ENCODE measurements at regions not wholly inside any gene's neighbourhood (a gene's known extent, or its start where the extent isn't known, plus 50 kb on each side); places are given as distances from the start of the nearest gene placed in this dataset.
"Not testable (repeated sequence)": the region's sequence is repeated elsewhere in the genome, so short reads cannot be mapped to it uniquely, and the experiment has no call there.

- H3K9me3 Mint-ChIP-seq = peaks cover 0 to 9% (median 3%) of the 10 kb centered on the region in 8 donors
- no peak for DNase-seq
- H3K27me3 ChIP-seq (ENCODE audit: insufficient read depth, low read length) = no peaks in the 10 kb centered on the region
- H3K36me3 Mint-ChIP-seq = no peaks in the 10 kb centered on the region
- peaks cover 0 to 4% of the 10 kb centered on the region in 2 donors for H3K9me3 ChIP-seq (ENCODE audit: control insufficient read depth in 1 of 2, low read length in 2 of 2)
- no peak overlapping the region for H3K27ac ChIP-seq (ENCODE audit: low read depth, low read length)
- no peak overlapping the region for H3K4me3 Mint-ChIP-seq
- H3K4me1 ChIP-seq (ENCODE audit: insufficient read depth, low read length) = no peaks in the 10 kb centered on the region
- intact Hi-C loops (cut with micrococcal nuclease) = no loop called here
- ChIA-PET POLR2A (ENCODE audit: partially characterized antibody) (no interaction called here), CTCF (ENCODE audit: partially characterized antibody) (no interaction called here)
- H3K27ac Mint-ChIP-seq = no peak overlapping the region
- H3K4me3 ChIP-seq (ENCODE audit: low read length in 2 of 2) = no peak overlapping the region
- no peaks in the 10 kb centered on the region for H3K4me1 Mint-ChIP-seq
- peaks cover 0 to 2% of the 10 kb centered on the region in 2 donors for H3K27me3 Mint-ChIP-seq
- H3K36me3 ChIP-seq (ENCODE audit: insufficient read depth, low read length) = no peaks in the 10 kb centered on the region
These were observed 487.3 kb upstream of the NETO1 start for GRCh38 chr18:73355121-73355520.

- no peak for DNase-seq
- H3K4me1 ChIP-seq (ENCODE audit: insufficient read depth, low read length) = no peaks in the 10 kb centered on the region
- Mint-ChIP-seq H3K27ac (no peak overlapping the region), H3K4me1 (no peaks in the 10 kb centered on the region), H3K27me3 (no peaks in the 10 kb centered on the region), H3K9me3 (peaks cover 0 to 9% (median 3%) of the 10 kb centered on the region in 8 donors), H3K4me3 (no peak overlapping the region), H3K36me3 (no peaks in the 10 kb centered on the region)
- H3K36me3 ChIP-seq (ENCODE audit: insufficient read depth, low read length) = no peaks in the 10 kb centered on the region
- H3K4me3 ChIP-seq (ENCODE audit: low read length in 2 of 2) = no peak overlapping the region
- H3K27ac ChIP-seq (ENCODE audit: low read depth, low read length) = no peak overlapping the region
- ChIA-PET CTCF (ENCODE audit: partially characterized antibody) (no interaction called here), POLR2A (ENCODE audit: partially characterized antibody) (no interaction called here)
- no peaks in the 10 kb centered on the region for H3K27me3 ChIP-seq (ENCODE audit: insufficient read depth, low read length)
- intact Hi-C loops (cut with micrococcal nuclease) = no loop called here
- H3K9me3 ChIP-seq (ENCODE audit: control insufficient read depth in 1 of 2, low read length in 2 of 2) = peaks cover 0 to 2% of the 10 kb centered on the region in 2 donors
These were observed 484.8 kb upstream of the NETO1 start for GRCh38 chr18:73352546-73352945.

GRCh38 chr18:73340135-73340977, 472.6 kb upstream of the NETO1 start:
- ChIA-PET POLR2A (ENCODE audit: partially characterized antibody) (no interaction called here), CTCF (ENCODE audit: partially characterized antibody) (no interaction called here)
- Mint-ChIP-seq H3K27me3 (no peaks in the 10 kb centered on the region), H3K4me1 (no peaks in the 10 kb centered on the region), H3K9me3 (peaks cover 0 to 15% (median 7%) of the 10 kb centered on the region in 8 donors), H3K36me3 (peaks cover 0 to 1% of the 10 kb centered on the region in 2 donors), H3K27ac (no peak overlapping the region), H3K4me3 (no peak overlapping the region)
- Histone ChIP-seq H3K27me3 (ENCODE audit: insufficient read depth, low read length) (no peaks in the 10 kb centered on the region), H3K36me3 (ENCODE audit: insufficient read depth, low read length) (no peaks in the 10 kb centered on the region), H3K9me3 (ENCODE audit: control insufficient read depth in 1 of 2, low read length in 2 of 2) (no peaks in the 10 kb centered on the region), H3K27ac (ENCODE audit: low read depth, low read length) (no peak overlapping the region), H3K4me3 (ENCODE audit: low read length in 2 of 2) (no peak overlapping the region), H3K4me1 (ENCODE audit: insufficient read depth, low read length) (no peaks in the 10 kb centered on the region)
- DNase-seq = no peak
- intact Hi-C loops (cut with micrococcal nuclease) = no loop called here

GRCh38 chr18:73331212-73331772, 463.5 kb upstream of the NETO1 start:
- no peaks in the 10 kb centered on the region for H3K36me3 Mint-ChIP-seq
- CTCF ChIA-PET (ENCODE audit: partially characterized antibody) = no interaction called here
- intact Hi-C loops (cut with micrococcal nuclease) = no loop called here

GRCh38 chr18:73330106-73330505, 462.3 kb upstream of the NETO1 start:
- H3K4me3 Mint-ChIP-seq; CTCF ChIA-PET (ENCODE audit: partially characterized antibody): not testable (repeated sequence)

More at GRCh38 chr18:73331212-73331772, 463.5 kb upstream of the NETO1 start:
- Histone ChIP-seq H3K9me3 (ENCODE audit: control insufficient read depth in 1 of 2, low read length in 2 of 2) (no peaks in the 10 kb centered on the region), H3K27ac (ENCODE audit: low read depth, low read length) (no peak overlapping the region), H3K27me3 (ENCODE audit: insufficient read depth, low read length) (no peaks in the 10 kb centered on the region), H3K4me1 (ENCODE audit: insufficient read depth, low read length) (no peaks in the 10 kb centered on the region), H3K36me3 (ENCODE audit: insufficient read depth, low read length) (no peaks in the 10 kb centered on the region), H3K4me3 (ENCODE audit: low read length in 2 of 2) (no peak overlapping the region)
- H3K4me1 Mint-ChIP-seq = no peaks in the 10 kb centered on the region
- DNase-seq = no peak
- H3K4me3 Mint-ChIP-seq = no peak overlapping the region
- no peaks in the 10 kb centered on the region for H3K27me3 Mint-ChIP-seq
- H3K27ac Mint-ChIP-seq = no peak overlapping the region
- H3K9me3 Mint-ChIP-seq = peaks cover 0 to 8% (median 5%) of the 10 kb centered on the region in 8 donors
- POLR2A ChIA-PET (ENCODE audit: partially characterized antibody) = no interaction called here

GRCh38 chr18:73324187-73324831, 456.5 kb upstream of the NETO1 start:
- CTCF ChIA-PET (ENCODE audit: partially characterized antibody); H3K4me3 Mint-ChIP-seq: not testable (repeated sequence)

More at GRCh38 chr18:73330106-73330505, 462.3 kb upstream of the NETO1 start:
- H3K27me3 Mint-ChIP-seq; H3K4me1 ChIP-seq (ENCODE audit: insufficient read depth, low read length); H3K27ac ChIP-seq (ENCODE audit: low read depth, low read length); H3K27me3 ChIP-seq (ENCODE audit: insufficient read depth, low read length); H3K4me3 ChIP-seq (ENCODE audit: low read length in 2 of 2); H3K9me3 ChIP-seq (ENCODE audit: control insufficient read depth in 1 of 2, low read length in 2 of 2); H3K27ac Mint-ChIP-seq; H3K9me3 Mint-ChIP-seq; DNase-seq; H3K36me3 ChIP-seq (ENCODE audit: insufficient read depth, low read length); H3K36me3 Mint-ChIP-seq; H3K4me1 Mint-ChIP-seq; intact Hi-C loops (cut with micrococcal nuclease); POLR2A ChIA-PET (ENCODE audit: partially characterized antibody): not testable (repeated sequence)

GRCh38 chr18:73318739-73319479, 451.1 kb upstream of the NETO1 start:
- no peak overlapping the region for H3K27ac Mint-ChIP-seq
- no peak for DNase-seq
- Histone ChIP-seq H3K9me3 (ENCODE audit: control insufficient read depth in 1 of 2, low read length in 2 of 2) (no peaks in the 10 kb centered on the region), H3K27ac (ENCODE audit: low read depth, low read length) (no peak overlapping the region), H3K4me1 (ENCODE audit: insufficient read depth, low read length) (no peaks in the 10 kb centered on the region), H3K4me3 (ENCODE audit: low read length in 2 of 2) (no peak overlapping the region), H3K36me3 (ENCODE audit: insufficient read depth, low read length) (no peaks in the 10 kb centered on the region), H3K27me3 (ENCODE audit: insufficient read depth, low read length) (no peaks in the 10 kb centered on the region)
- peaks cover 0 to 9% (median 2%) of the 10 kb centered on the region in 8 donors for H3K9me3 Mint-ChIP-seq
- no peaks in the 10 kb centered on the region for H3K27me3 Mint-ChIP-seq
- no peaks in the 10 kb centered on the region for H3K36me3 Mint-ChIP-seq
- ChIA-PET POLR2A (ENCODE audit: partially characterized antibody) (no interaction called here), CTCF (ENCODE audit: partially characterized antibody) (no interaction called here)
- intact Hi-C loops (cut with micrococcal nuclease) = no loop called here
- no peak overlapping the region for H3K4me3 Mint-ChIP-seq
- no peaks in the 10 kb centered on the region for H3K4me1 Mint-ChIP-seq

More at GRCh38 chr18:73324187-73324831, 456.5 kb upstream of the NETO1 start:
- H3K9me3 Mint-ChIP-seq; H3K36me3 ChIP-seq (ENCODE audit: insufficient read depth, low read length); H3K4me1 Mint-ChIP-seq; intact Hi-C loops (cut with micrococcal nuclease); H3K9me3 ChIP-seq (ENCODE audit: control insufficient read depth in 1 of 2, low read length in 2 of 2); H3K27ac ChIP-seq (ENCODE audit: low read depth, low read length); H3K27me3 Mint-ChIP-seq; H3K4me3 ChIP-seq (ENCODE audit: low read length in 2 of 2); H3K27me3 ChIP-seq (ENCODE audit: insufficient read depth, low read length); POLR2A ChIA-PET (ENCODE audit: partially characterized antibody); H3K36me3 Mint-ChIP-seq; DNase-seq; H3K27ac Mint-ChIP-seq; H3K4me1 ChIP-seq (ENCODE audit: insufficient read depth, low read length): not testable (repeated sequence)

Measured in CD4-positive, alpha-beta memory T cell (primary cell).